ENCODE measurements at regions not wholly inside any gene's neighbourhood (a gene's known extent, or its start where the extent isn't known, plus 50 kb on each side); places are given as distances from the start of the nearest gene placed in this dataset.
"Not testable (repeated sequence)": the region's sequence is repeated elsewhere in the genome, so short reads cannot be mapped to it uniquely, and the experiment has no call there.

DNA sequence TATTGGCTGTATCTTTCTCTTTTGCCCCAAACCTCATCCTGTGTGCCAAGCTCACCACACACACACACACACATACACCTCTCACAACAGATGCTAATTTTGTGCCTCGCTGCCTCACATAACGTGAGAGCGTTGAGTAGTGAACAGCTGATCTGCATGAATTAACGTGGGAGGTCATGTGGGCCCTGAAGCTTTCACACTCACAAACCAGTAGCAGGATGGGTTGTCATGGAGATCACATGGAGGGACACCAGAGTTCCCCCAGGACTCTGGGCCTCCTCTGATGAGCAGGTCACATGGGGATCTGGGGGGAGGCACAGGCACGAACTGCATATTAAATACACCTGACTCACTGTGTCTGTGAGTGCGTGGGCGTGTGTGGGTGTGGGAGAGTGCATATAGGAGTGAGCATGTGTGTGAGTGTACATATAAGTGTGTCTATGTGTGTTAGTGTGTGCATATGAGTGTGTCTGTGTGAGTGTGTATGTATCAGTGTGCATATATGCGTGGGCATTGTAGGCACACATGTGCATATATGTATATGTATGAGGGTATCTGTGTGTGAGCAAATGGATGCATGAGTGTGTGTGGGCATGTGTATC, 62.7 kb upstream of the SULF2 start:
- Histone ChIP-seq H3K4me3 (no peak overlapping the region), H3K27ac (no peak overlapping the region), H3K36me3 (no peaks in the 10 kb centered on the region), H3K4me1 (no peaks in the 10 kb centered on the region), H3K27me3 (peaks cover 0 to 34% of the 10 kb centered on the region in 2 donors), H3K9me3 (no peaks in the 10 kb centered on the region)
- no peak for DNase-seq
- TF ChIP-seq, protein P1, sequence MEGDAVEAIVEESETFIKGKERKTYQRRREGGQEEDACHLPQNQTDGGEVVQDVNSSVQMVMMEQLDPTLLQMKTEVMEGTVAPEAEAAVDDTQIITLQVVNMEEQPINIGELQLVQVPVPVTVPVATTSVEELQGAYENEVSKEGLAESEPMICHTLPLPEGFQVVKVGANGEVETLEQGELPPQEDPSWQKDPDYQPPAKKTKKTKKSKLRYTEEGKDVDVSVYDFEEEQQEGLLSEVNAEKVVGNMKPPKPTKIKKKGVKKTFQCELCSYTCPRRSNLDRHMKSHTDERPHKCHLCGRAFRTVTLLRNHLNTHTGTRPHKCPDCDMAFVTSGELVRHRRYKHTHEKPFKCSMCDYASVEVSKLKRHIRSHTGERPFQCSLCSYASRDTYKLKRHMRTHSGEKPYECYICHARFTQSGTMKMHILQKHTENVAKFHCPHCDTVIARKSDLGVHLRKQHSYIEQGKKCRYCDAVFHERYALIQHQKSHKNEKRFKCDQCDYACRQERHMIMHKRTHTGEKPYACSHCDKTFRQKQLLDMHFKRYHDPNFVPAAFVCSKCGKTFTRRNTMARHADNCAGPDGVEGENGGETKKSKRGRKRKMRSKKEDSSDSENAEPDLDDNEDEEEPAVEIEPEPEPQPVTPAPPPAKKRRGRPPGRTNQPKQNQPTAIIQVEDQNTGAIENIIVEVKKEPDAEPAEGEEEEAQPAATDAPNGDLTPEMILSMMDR (IDR thresholded peaks at IDR 0.05) = no peak
- intact Hi-C loops (cut with DNase I; ENCODE audit: low total_unique reads) = no loop called here

DNA sequence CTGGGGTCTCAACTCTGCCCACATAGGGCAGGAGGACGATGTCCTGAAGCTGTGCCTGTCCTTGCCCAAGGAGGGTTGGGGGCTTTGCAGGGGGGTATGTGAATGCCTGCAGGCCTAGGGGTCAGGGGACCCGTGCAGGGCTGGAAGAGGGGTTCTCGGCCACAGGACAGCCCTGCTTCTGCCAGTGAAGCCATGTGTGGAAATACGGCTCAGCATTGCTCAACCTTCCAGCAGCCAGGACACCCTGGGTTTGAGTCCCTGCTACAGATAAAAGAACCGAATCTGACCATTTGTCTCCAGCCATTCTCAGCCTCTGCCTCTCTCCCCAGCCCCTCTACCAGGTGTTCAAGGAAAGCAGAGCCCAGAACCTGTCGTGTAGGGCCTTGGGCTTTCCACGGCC, 61.9 kb upstream of the SULF2 start:
- intact Hi-C loops (cut with DNase I; ENCODE audit: low total_unique reads); H3K36me3 ChIP-seq; H3K9me3 ChIP-seq; H3K4me1 ChIP-seq; H3K27ac ChIP-seq; H3K4me3 ChIP-seq; DNase-seq: not testable (repeated sequence)
- H3K27me3 ChIP-seq = peaks cover 0 to 34% of the 10 kb centered on the region in 2 donors

DNA sequence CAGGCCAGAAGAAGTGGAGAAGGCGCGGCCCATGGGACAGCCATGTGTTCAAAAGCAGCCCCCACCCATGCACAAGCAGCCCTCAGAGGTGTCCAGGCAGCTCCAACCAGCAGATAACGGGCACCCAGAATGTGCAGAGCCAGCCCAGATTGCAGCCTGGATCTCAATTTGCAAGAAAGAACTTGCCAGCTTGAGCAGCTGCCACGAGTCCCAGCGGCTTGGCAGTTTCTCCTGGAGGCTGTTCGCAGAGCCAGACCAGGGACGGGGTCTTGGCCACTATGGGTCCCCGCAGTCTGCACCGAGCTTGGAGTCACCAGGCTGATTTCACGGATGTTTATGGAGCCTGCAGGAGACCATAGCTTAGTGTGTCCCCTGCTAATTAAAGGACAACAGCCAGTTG, 61.4 kb upstream of the SULF2 start:
- H3K27me3 ChIP-seq = peaks cover 0 to 34% of the 10 kb centered on the region in 2 donors
- intact Hi-C loops (cut with DNase I; ENCODE audit: low total_unique reads); DNase-seq: not testable (repeated sequence)

DNA sequence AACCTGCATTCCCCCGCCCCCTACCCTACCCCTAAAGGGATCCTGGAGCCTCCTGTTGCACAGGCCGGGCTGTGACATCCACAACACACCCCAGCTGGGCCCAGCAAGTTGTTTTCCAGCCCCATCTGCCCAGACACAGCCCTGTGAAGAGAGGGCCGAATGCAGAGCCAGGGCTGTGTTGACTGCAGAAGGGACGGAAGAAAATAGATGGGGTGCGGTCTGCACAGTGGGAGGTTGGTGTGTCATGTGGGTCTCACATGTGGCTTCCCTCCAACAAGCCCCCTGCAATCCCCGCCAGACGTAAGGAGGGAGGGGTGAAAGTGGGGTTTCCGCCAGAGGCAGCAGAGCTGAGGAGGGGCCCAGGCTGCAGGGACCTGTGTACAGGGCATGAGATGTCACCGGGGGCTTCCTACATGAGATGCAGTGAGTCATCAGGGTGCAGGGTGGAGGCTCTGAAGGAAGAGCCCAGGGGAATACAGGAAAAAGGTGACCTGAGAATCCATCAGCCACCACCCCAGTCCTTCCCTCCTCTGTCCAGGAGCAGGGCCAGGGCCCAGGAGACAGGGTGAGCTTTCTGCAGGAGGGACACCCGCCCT, 60.2 kb upstream of the SULF2 start:
- not testable (repeated sequence) for H3K27ac ChIP-seq, DNase-seq

More for the DNA sequence above, 61.4 kb upstream of the SULF2 start:
- H3K4me3 ChIP-seq, H3K36me3 ChIP-seq, H3K9me3 ChIP-seq, H3K4me1 ChIP-seq, H3K27ac ChIP-seq: not testable (repeated sequence)

DNA sequence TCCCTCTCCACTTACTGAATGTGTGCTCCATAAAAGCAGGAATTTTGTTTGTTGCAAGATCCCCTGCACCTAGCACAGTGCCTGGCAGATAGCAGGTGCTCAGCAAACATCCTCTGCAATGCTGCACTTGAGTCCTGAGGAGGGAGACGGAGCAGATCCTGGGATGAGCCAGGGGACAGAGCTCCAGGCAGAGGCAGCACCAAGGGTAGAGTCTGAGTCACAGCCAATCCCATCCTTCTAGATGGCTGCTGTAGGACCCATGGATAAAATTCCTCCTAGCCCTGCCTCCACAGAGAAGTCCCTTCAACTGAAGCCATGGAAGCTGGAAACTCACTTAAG, 59.3 kb upstream of the SULF2 start:
- peaks cover 0 to 17% of the 10 kb centered on the region in 2 donors for H3K27me3 ChIP-seq
- H3K36me3 ChIP-seq; H3K27ac ChIP-seq; H3K4me3 ChIP-seq; intact Hi-C loops (cut with DNase I; ENCODE audit: low total_unique reads); H3K9me3 ChIP-seq; H3K4me1 ChIP-seq; DNase-seq: not testable (repeated sequence)

More for the DNA sequence above, 60.2 kb upstream of the SULF2 start:
- H3K4me3 ChIP-seq; intact Hi-C loops (cut with DNase I; ENCODE audit: low total_unique reads); H3K4me1 ChIP-seq; H3K9me3 ChIP-seq; H3K36me3 ChIP-seq: not testable (repeated sequence)
- H3K27me3 ChIP-seq = peaks cover 0 to 24% of the 10 kb centered on the region in 2 donors

DNA sequence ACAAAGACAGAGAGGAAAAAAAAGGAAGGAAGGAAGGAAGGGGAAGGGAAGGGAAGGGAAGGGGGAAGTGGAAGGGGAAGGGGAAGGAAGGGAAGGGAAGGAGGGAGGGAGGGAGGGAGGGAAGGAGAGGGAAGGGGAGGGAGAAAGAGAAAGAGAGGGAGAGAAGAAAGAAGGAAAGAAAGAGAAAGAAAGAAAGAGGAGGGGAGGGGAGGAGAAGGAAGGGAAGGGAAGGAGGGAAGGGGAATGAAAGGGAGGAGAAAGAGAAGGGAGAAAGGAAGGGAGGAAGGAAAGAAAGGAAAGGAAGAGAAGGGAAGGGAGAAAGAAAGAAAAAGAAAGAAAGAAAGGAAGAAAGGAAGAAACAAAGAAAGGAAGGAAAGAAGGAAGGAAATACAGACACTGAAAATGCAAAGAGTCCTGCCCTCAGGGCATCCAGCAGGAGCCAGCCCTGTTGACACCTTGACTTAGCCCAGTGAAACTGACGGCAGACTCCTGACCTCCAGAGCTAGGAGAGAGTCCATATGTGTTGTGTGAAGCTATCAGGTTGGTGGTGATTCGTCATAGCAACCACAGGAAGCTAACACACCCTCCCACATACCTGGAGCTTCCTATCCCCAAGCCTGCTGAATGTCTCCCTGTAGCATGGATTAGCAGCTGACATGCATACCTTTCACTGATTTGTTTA, 58.7 kb upstream of the SULF2 start:
- no peak overlapping the region for H3K27ac ChIP-seq
- no peak for DNase-seq
- H3K4me1 ChIP-seq = no peaks in the 10 kb centered on the region
- H3K27me3 ChIP-seq = peaks cover 0 to 13% of the 10 kb centered on the region in 2 donors
- H3K36me3 ChIP-seq = no peaks in the 10 kb centered on the region
- intact Hi-C loops (cut with DNase I; ENCODE audit: low total_unique reads) = no loop called here
- H3K4me3 ChIP-seq = no peak overlapping the region
- TF ChIP-seq, protein P1 (IDR thresholded peaks at IDR 0.05) = no peak
- no peaks in the 10 kb centered on the region for H3K9me3 ChIP-seq

DNA sequence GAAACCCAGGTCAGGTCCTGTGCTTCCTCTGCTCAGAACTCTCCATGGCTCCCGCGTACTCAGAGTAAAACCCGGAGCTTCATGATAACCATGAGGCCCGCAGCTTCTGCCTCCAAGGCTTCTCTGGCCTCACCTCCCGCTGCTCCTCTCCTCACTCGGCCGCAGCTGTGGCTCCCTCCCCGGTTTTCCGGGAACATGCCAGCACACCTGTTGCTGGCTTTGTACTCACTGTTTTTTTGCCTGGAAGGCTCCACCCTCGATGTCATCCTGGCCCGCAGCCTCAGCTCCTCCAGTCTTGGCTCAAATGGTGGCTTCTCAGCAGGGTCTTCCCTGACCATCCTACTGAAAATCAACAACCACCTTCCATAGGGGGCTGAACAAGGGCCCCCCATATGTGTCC, 57.7 kb upstream of the SULF2 start:
- H3K27ac ChIP-seq; H3K4me1 ChIP-seq; H3K27me3 ChIP-seq; H3K4me3 ChIP-seq; DNase-seq; H3K36me3 ChIP-seq; H3K9me3 ChIP-seq; intact Hi-C loops (cut with DNase I; ENCODE audit: low total_unique reads): not testable (repeated sequence)

DNA sequence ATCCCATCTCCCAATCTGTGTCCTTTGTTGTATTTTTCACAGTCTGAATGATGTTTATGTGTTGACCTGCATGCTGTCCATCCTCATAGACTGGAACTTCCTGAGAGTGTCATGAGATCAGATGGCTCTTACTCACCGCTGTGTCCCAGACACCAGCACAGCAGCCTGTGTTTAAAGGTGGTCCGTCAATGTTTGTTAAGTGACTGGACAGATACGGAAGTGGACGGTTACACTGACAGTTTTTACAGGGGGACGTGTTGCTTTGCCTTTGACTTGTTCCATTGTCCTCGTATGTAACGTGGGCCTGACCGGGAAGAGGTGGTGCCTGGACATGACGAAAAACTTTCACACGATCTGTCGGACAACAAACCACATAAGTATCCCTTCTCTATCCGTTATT, 56.7 kb upstream of the SULF2 start:
- H3K27me3 ChIP-seq; H3K9me3 ChIP-seq; intact Hi-C loops (cut with DNase I; ENCODE audit: low total_unique reads); H3K27ac ChIP-seq; DNase-seq; H3K4me1 ChIP-seq; H3K4me3 ChIP-seq; H3K36me3 ChIP-seq: not testable (repeated sequence)

DNA sequence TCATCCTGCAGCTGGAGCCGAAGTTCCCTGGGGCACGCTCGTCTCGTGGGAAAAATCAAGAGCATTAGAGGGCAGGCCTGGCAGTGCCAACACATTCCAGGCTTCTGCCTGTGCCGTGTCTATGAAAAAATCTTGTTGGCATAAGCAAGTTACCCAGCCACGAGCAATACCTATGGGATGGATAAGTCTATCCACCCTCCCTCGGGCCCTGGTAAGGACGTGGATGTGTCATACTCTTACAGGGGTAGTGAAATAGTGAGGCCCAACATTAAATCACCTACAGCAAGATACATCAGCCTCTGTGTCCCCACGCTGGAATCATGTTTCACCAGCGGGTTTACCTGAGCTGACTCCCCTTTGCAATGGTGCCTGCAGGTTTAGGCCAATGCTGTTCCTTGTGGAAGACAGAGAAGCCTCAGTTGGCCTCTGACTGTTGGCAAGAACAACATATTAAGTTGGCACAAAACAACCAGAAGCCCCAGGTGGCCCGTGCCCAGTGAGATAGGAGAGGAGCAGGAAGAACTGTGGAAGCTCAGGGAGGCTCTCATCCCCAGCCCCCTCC, 51.1 kb upstream of the SULF2 start:
- intact Hi-C loops (cut with DNase I; ENCODE audit: low total_unique reads); H3K4me1 ChIP-seq; H3K27me3 ChIP-seq; H3K27ac ChIP-seq; H3K4me3 ChIP-seq; H3K36me3 ChIP-seq; H3K9me3 ChIP-seq; DNase-seq: not testable (repeated sequence)
